MM.1S (cell line): ENCODE measurements at regions not wholly inside any gene's neighbourhood (a gene's known extent, or its start where the extent isn't known, plus 50 kb on each side); places are given as distances from the start of the nearest gene placed in this dataset.

ENCODE experiments used
- EZH2 ChIP-seq: fragments of 300-600 bp; sonication (generic); optimal IDR thresholded peaks from 2 replicates; pipeline ENCODE3; 2017; ENCODE audit warnings: low read depth, mild to moderate bottlenecking, antibody characterized with exemption, low read length, mixed read lengths
- EZH2phosphoT487 ChIP-seq: fragments of 300-600 bp; sonication (generic); IDR thresholded peaks from 2 replicates; pipeline ENCODE4 v1.6.1; 2018; ENCODE audit warnings: antibody characterized with exemption, low read length
- TF ChIP-seq, protein P1 (sequence below): fragments of 300-600 bp; sonication (generic); IDR thresholded peaks from 2 replicates; pipeline ENCODE4 v1.5.1; 2016; ENCODE audit warnings: antibody characterized with exemption, low read length, mixed read lengths

GRCh38 chr4:18767921-18768320, 746.4 kb upstream of the LCORL start:
- TF ChIP-seq, protein P1, sequence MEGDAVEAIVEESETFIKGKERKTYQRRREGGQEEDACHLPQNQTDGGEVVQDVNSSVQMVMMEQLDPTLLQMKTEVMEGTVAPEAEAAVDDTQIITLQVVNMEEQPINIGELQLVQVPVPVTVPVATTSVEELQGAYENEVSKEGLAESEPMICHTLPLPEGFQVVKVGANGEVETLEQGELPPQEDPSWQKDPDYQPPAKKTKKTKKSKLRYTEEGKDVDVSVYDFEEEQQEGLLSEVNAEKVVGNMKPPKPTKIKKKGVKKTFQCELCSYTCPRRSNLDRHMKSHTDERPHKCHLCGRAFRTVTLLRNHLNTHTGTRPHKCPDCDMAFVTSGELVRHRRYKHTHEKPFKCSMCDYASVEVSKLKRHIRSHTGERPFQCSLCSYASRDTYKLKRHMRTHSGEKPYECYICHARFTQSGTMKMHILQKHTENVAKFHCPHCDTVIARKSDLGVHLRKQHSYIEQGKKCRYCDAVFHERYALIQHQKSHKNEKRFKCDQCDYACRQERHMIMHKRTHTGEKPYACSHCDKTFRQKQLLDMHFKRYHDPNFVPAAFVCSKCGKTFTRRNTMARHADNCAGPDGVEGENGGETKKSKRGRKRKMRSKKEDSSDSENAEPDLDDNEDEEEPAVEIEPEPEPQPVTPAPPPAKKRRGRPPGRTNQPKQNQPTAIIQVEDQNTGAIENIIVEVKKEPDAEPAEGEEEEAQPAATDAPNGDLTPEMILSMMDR: no peak
- TF ChIP-seq EZH2 (no peak), EZH2phosphoT487 (no peak)
